ENCODE measurements at regions not wholly inside any gene's neighbourhood (a gene's known extent, or its start where the extent isn't known, plus 50 kb on each side); places are given as distances from the start of the nearest gene placed in this dataset.

- no peak overlapping the region for H3K4me3 Mint-ChIP-seq
- H3K9me3 Mint-ChIP-seq: peaks cover 0 to 12% (median 0%) of the 10 kb centered on the region in 9 donors
- ATAC-seq: no peak
- DNase-seq: no peak
- H3K27me3 Mint-ChIP-seq: peaks cover 0 to 12% (median 0%) of the 10 kb centered on the region in 5 donors
- no peak overlapping the region for H3K27ac Mint-ChIP-seq
- H3K4me1 Mint-ChIP-seq: no peaks in the 10 kb centered on the region
- POLR2A ChIA-PET: no interaction called here
- no peaks in the 10 kb centered on the region for H3K36me3 Mint-ChIP-seq
These were observed 364.7 kb downstream of the EFNA5 start for GRCh38 chr5:107306002-107306401.

- H3K4me1 Mint-ChIP-seq: no peaks in the 10 kb centered on the region
- H3K4me3 Mint-ChIP-seq: no peak overlapping the region
- no peak for DNase-seq
- peaks cover 0 to 12% (median 0%) of the 10 kb centered on the region in 5 donors for H3K27me3 Mint-ChIP-seq
- POLR2A ChIA-PET: no interaction called here
- H3K27ac Mint-ChIP-seq: no peak overlapping the region
- no peak for ATAC-seq
- H3K9me3 Mint-ChIP-seq: peaks cover 0 to 11% (median 0%) of the 10 kb centered on the region in 9 donors
- H3K36me3 Mint-ChIP-seq: no peaks in the 10 kb centered on the region
These were observed 366.1 kb downstream of the EFNA5 start for GRCh38 chr5:107304684-107305083.

GRCh38 chr5:107303171-107303968 lies 367.4 kb downstream of the EFNA5 start:
- H3K4me3 Mint-ChIP-seq: no peak overlapping the region
- peaks cover 0 to 12% (median 0%) of the 10 kb centered on the region in 5 donors for H3K27me3 Mint-ChIP-seq
- H3K9me3 Mint-ChIP-seq: no peaks in the 10 kb centered on the region
- DNase-seq: no peak
- no peak for ATAC-seq
- POLR2A ChIA-PET: no interaction called here
- H3K36me3 Mint-ChIP-seq: no peaks in the 10 kb centered on the region
- no peak overlapping the region for H3K27ac Mint-ChIP-seq
- H3K4me1 Mint-ChIP-seq: no peaks in the 10 kb centered on the region

- POLR2A ChIA-PET: no interaction called here
- ATAC-seq: no peak
- H3K4me3 Mint-ChIP-seq: no peak overlapping the region
These were observed 368.3 kb downstream of the EFNA5 start for GRCh38 chr5:107302441-107302840.

GRCh38 chr5:107301999-107302398 lies 368.7 kb downstream of the EFNA5 start:
- no peak for ATAC-seq
- Mint-ChIP-seq H3K36me3 (no peaks in the 10 kb centered on the region), H3K27ac (no peak overlapping the region), H3K27me3 (peaks cover 0 to 12% (median 3%) of the 10 kb centered on the region in 5 donors), H3K4me1 (peaks cover 0 to 3% (median 0%) of the 10 kb centered on the region in 4 donors), H3K4me3 (no peak overlapping the region), H3K9me3 (no peaks in the 10 kb centered on the region)
- POLR2A ChIA-PET: no interaction called here
- DNase-seq: no peak

More at GRCh38 chr5:107302441-107302840, 368.3 kb downstream of the EFNA5 start:
- peaks cover 0 to 12% (median under 1%) of the 10 kb centered on the region in 5 donors for H3K27me3 Mint-ChIP-seq
- peaks cover 0 to under 1% (median 0%) of the 10 kb centered on the region in 4 donors for H3K4me1 Mint-ChIP-seq
- no peaks in the 10 kb centered on the region for H3K9me3 Mint-ChIP-seq
- no peak overlapping the region for H3K27ac Mint-ChIP-seq
- no peaks in the 10 kb centered on the region for H3K36me3 Mint-ChIP-seq
- DNase-seq: no peak

GRCh38 chr5:107300721-107301327 lies 369.9 kb downstream of the EFNA5 start:
- H3K9me3 Mint-ChIP-seq: peaks cover 0 to 2% (median 0%) of the 10 kb centered on the region in 9 donors
- POLR2A ChIA-PET: no interaction called here
- peaks cover 0 to 11% (median 4%) of the 10 kb centered on the region in 4 donors for H3K4me1 Mint-ChIP-seq
- peaks cover 0 to 14% (median 3%) of the 10 kb centered on the region in 5 donors for H3K27me3 Mint-ChIP-seq
- H3K36me3 Mint-ChIP-seq: no peaks in the 10 kb centered on the region
- no peak overlapping the region for H3K4me3 Mint-ChIP-seq
- no peak for DNase-seq
- H3K27ac Mint-ChIP-seq: no peak overlapping the region
- no peak for ATAC-seq

GRCh38 chr5:107296572-107296971 lies 374.2 kb downstream of the EFNA5 start:
- H3K27me3 Mint-ChIP-seq: peaks cover 1 to 16% (median 7%) of the 10 kb centered on the region in 5 donors
- ATAC-seq (no peak), DNase-seq (peak in 1 of 10 donors; percentile 9)
- POLR2A ChIA-PET: no interaction called here
- no peak overlapping the region for H3K27ac Mint-ChIP-seq
- peaks cover 0 to 5% (median 0%) of the 10 kb centered on the region in 9 donors for H3K9me3 Mint-ChIP-seq
- H3K36me3 Mint-ChIP-seq: no peaks in the 10 kb centered on the region
- H3K4me1 Mint-ChIP-seq: peaks cover 0 to 32% (median 4%) of the 10 kb centered on the region in 4 donors
- peak overlapping the region in 1 of 10 donors; percentile 31 for H3K4me3 Mint-ChIP-seq

GRCh38 chr5:107295914-107296313 lies 374.8 kb downstream of the EFNA5 start:
- Mint-ChIP-seq H3K36me3 (no peaks in the 10 kb centered on the region), H3K4me1 (peaks cover 0 to 32% (median 4%) of the 10 kb centered on the region in 4 donors), H3K9me3 (peaks cover 0 to 6% (median 0%) of the 10 kb centered on the region in 9 donors), H3K4me3 (no peak overlapping the region), H3K27me3 (peaks cover 1 to 16% (median 7%) of the 10 kb centered on the region in 5 donors), H3K27ac (no peak overlapping the region)
- ATAC-seq (no peak), DNase-seq (no peak)
- POLR2A ChIA-PET: no interaction called here

- peaks cover 0 to 6% (median 0%) of the 10 kb centered on the region in 9 donors for H3K9me3 Mint-ChIP-seq
These were observed 376.1 kb downstream of the EFNA5 start for GRCh38 chr5:107294669-107295068.

GRCh38 chr5:107294211-107294550 lies 376.6 kb downstream of the EFNA5 start:
- peaks cover 0 to 6% (median 0%) of the 10 kb centered on the region in 9 donors for H3K9me3 Mint-ChIP-seq
- H3K27ac Mint-ChIP-seq: no peak overlapping the region
- peaks cover 3 to 16% (median 7%) of the 10 kb centered on the region in 5 donors for H3K27me3 Mint-ChIP-seq
- DNase-seq (no peak), ATAC-seq (no peak)
- no peak overlapping the region for H3K4me3 Mint-ChIP-seq
- peaks cover 0 to 35% (median 4%) of the 10 kb centered on the region in 4 donors for H3K4me1 Mint-ChIP-seq
- POLR2A ChIA-PET: no interaction called here
- H3K36me3 Mint-ChIP-seq: no peaks in the 10 kb centered on the region

More at GRCh38 chr5:107294669-107295068, 376.1 kb downstream of the EFNA5 start:
- ATAC-seq: no peak
- DNase-seq: no peak
- H3K27me3 Mint-ChIP-seq: peaks cover 1 to 16% (median 7%) of the 10 kb centered on the region in 5 donors
- no peak overlapping the region for H3K27ac Mint-ChIP-seq
- POLR2A ChIA-PET: no interaction called here
- peaks cover 0 to 32% (median 4%) of the 10 kb centered on the region in 4 donors for H3K4me1 Mint-ChIP-seq
- H3K4me3 Mint-ChIP-seq: no peak overlapping the region
- H3K36me3 Mint-ChIP-seq: no peaks in the 10 kb centered on the region

GRCh38 chr5:107293541-107294210 lies 377.1 kb downstream of the EFNA5 start:
- no peak overlapping the region for H3K4me3 Mint-ChIP-seq
- H3K27me3 Mint-ChIP-seq: peaks cover 3 to 16% (median 7%) of the 10 kb centered on the region in 5 donors
- peaks cover 0 to 6% (median 0%) of the 10 kb centered on the region in 9 donors for H3K9me3 Mint-ChIP-seq
- no peaks in the 10 kb centered on the region for H3K36me3 Mint-ChIP-seq
- no peak overlapping the region for H3K27ac Mint-ChIP-seq
- peaks cover 0 to 40% (median 4%) of the 10 kb centered on the region in 4 donors for H3K4me1 Mint-ChIP-seq
- no peak for ATAC-seq
- POLR2A ChIA-PET: no interaction called here
- DNase-seq: no peak

- peaks cover 0 to 39% (median 3%) of the 10 kb centered on the region in 4 donors for H3K4me1 Mint-ChIP-seq
- POLR2A ChIA-PET: no interaction called here
- ATAC-seq (no peak), DNase-seq (no peak)
- no peak overlapping the region for H3K27ac Mint-ChIP-seq
- H3K9me3 Mint-ChIP-seq: peaks cover 0 to 6% (median 0%) of the 10 kb centered on the region in 9 donors
- no peaks in the 10 kb centered on the region for H3K36me3 Mint-ChIP-seq
- H3K4me3 Mint-ChIP-seq: no peak overlapping the region
- H3K27me3 Mint-ChIP-seq: peaks cover 3 to 12% (median 4%) of the 10 kb centered on the region in 5 donors
These were observed 378.9 kb downstream of the EFNA5 start for GRCh38 chr5:107291866-107292265.

All from naive thymus-derived CD8-positive, alpha-beta T cell (primary cell).